WTC11 (cell line): ENCODE measurements at regions not wholly inside any gene's neighbourhood (a gene's known extent, or its start where the extent isn't known, plus 50 kb on each side); places are given as distances from the start of the nearest gene placed in this dataset.

Source experiments
- ATAC-seq: fragments of 200-7000 bp; cut with Tn5 transposase; 2 replicates; pipeline ENCODE4 v1.10.0; 2021; ENCODE audit warnings: mild to moderate bottlenecking, moderate library complexity
- CTCF ChIA-PET: fragments of 300-600 bp; sonication (Branson Sonifier 250); formaldehyde crosslinking; loops from one replicate; lab custom pipeline; 2021; ENCODE audit warnings: antibody characterized with exemption; lab: Charles Lee
- POLR2A ChIA-PET: fragments of 350-600 bp; sonication (Branson Sonifier 250); formaldehyde crosslinking; loops from one replicate; lab custom pipeline; 2021; ENCODE audit warnings: antibody characterized with exemption; lab: Charles Lee
- DNase-seq: peaks from one replicate; pipeline ENCODE4 v3.0.0; 2021; ENCODE audit warnings: low spot score
- H3K27ac Mint-ChIP-seq: 2 replicates; pipeline ENCODE4 v1.8.0; 2021; ENCODE audit warnings: mixed read lengths
- H3K27me3 Mint-ChIP-seq: 2 replicates; pipeline ENCODE4 v1.8.0; 2021; ENCODE audit warnings: low read depth, mild to moderate bottlenecking, moderate library complexity, mixed read lengths
- H3K36me3 Mint-ChIP-seq: 2 replicates; pipeline ENCODE4 v1.8.0; 2021; ENCODE audit warnings: mixed read lengths
- H3K4me1 Mint-ChIP-seq: 2 replicates; pipeline ENCODE4 v1.8.0; 2022; ENCODE audit warnings: mixed read lengths
- H3K4me3 Mint-ChIP-seq: 2 replicates; pipeline ENCODE4 v1.8.0; 2021; ENCODE audit warnings: mild to moderate bottlenecking, moderate library complexity, mixed read lengths
- H3K9me3 Mint-ChIP-seq: 2 replicates; pipeline ENCODE4 v1.8.0; 2021; ENCODE audit warnings: mixed read lengths
- ESRRA ChIP-seq: sonication (generic); formaldehyde crosslinking; IDR thresholded peaks from 2 replicates; pipeline ENCODE4 v1.8.1; 2022; ENCODE audit warnings: mild to moderate bottlenecking, missing genetic modification reagents, borderline replicate concordance
- FOXJ3 ChIP-seq: sonication (generic); formaldehyde crosslinking; IDR thresholded peaks from 2 replicates; pipeline ENCODE4 v1.9.0; 2021; ENCODE audit warnings: missing genetic modification reagents, mild to moderate bottlenecking, borderline replicate concordance
- GABPB1 ChIP-seq: sonication (generic); formaldehyde crosslinking; IDR thresholded peaks from 2 replicates; pipeline ENCODE4 v1.8.1; 2023; ENCODE audit warnings: mild to moderate bottlenecking, missing genetic modification reagents
- GRHL2 ChIP-seq: fragments of 250-450 bp; sonication (Bioruptor Pico); IDR thresholded peaks from 2 replicates; pipeline ENCODE4 v1.8.0; 2022; ENCODE audit warnings: mild to moderate bottlenecking, moderate library complexity; ENCODE audit not compliant: insufficient replicate concordance, severe bottlenecking
- NR1H2 ChIP-seq: sonication (generic); formaldehyde crosslinking; IDR thresholded peaks from 2 replicates; pipeline ENCODE4 v1.9.0; 2021; ENCODE audit warnings: mild to moderate bottlenecking, moderate library complexity, missing genetic modification reagents
- PRRX2 ChIP-seq: fragments of 250-450 bp; sonication (Bioruptor Pico); IDR thresholded peaks from 2 replicates; pipeline ENCODE4 v1.8.0; 2021; ENCODE audit warnings: mild to moderate bottlenecking
- TEAD4 ChIP-seq: sonication (generic); formaldehyde crosslinking; IDR thresholded peaks from 2 replicates; pipeline ENCODE4 v1.8.0; 2022; ENCODE audit warnings: mild to moderate bottlenecking, missing genetic modification reagents
- ZNF138 ChIP-seq: sonication (generic); formaldehyde crosslinking; conservative IDR thresholded peaks from 2 replicates; pipeline ENCODE4 v1.8.1; 2022; ENCODE audit warnings: mild to moderate bottlenecking, moderate library complexity, missing genetic modification reagents
- ZNF219 ChIP-seq: sonication (generic); formaldehyde crosslinking; IDR thresholded peaks from 2 replicates; pipeline ENCODE4 v1.8.0; 2023; ENCODE audit warnings: missing genetic modification reagents, mild to moderate bottlenecking, borderline replicate concordance
- ZNF263 ChIP-seq: sonication (generic); formaldehyde crosslinking; IDR thresholded peaks from 2 replicates; pipeline ENCODE4 v1.8.1; 2022; ENCODE audit warnings: low read depth, mild to moderate bottlenecking, moderate library complexity, missing genetic modification reagents
- ZNF396 ChIP-seq: fragments of 250-450 bp; sonication (Bioruptor Pico); IDR thresholded peaks from 2 replicates; pipeline ENCODE4 v1.8.0; 2021; ENCODE audit warnings: mild to moderate bottlenecking, moderate library complexity, borderline replicate concordance
- ZNF671 ChIP-seq: fragments of 250-450 bp; sonication (Bioruptor Pico); IDR thresholded peaks from 2 replicates; pipeline ENCODE4 v1.8.0; 2021; ENCODE audit warnings: mild to moderate bottlenecking
- TF ChIP-seq, protein P1 (sequence below): sonication (generic); formaldehyde crosslinking; IDR thresholded peaks from 2 replicates; pipeline ENCODE4 v1.8.1; 2022; ENCODE audit warnings: low read depth, missing genetic modification reagents, borderline replicate concordance
- TF ChIP-seq, protein P2 (sequence below): sonication (generic); formaldehyde crosslinking; IDR thresholded peaks from 2 replicates; pipeline ENCODE4 v1.8.1; 2022; ENCODE audit warnings: mild to moderate bottlenecking, missing genetic modification reagents, moderate library complexity, borderline replicate concordance
- TF ChIP-seq, protein P3 (sequence below): fragments of 250-450 bp; sonication (Bioruptor Pico); IDR thresholded peaks from 2 replicates; pipeline ENCODE4 v1.8.0; 2021; ENCODE audit warnings: mild to moderate bottlenecking
- TF ChIP-seq, protein P4 (sequence below): sonication (generic); formaldehyde crosslinking; IDR thresholded peaks from 2 replicates; pipeline ENCODE4 v1.8.1; 2023; ENCODE audit warnings: mild to moderate bottlenecking, missing genetic modification reagents, moderate library complexity
- TF ChIP-seq, protein P5 (sequence below): sonication (generic); formaldehyde crosslinking; IDR thresholded peaks from 2 replicates; pipeline ENCODE4 v1.8.0; 2023; ENCODE audit warnings: mild to moderate bottlenecking, missing genetic modification reagents
- TF ChIP-seq, protein P6 (sequence below): sonication (generic); formaldehyde crosslinking; IDR thresholded peaks from 2 replicates; pipeline ENCODE4 v1.8.0; 2022; ENCODE audit warnings: mild to moderate bottlenecking, missing genetic modification reagents
- TF ChIP-seq, protein P7 (sequence below): sonication (generic); formaldehyde crosslinking; IDR thresholded peaks from 2 replicates; pipeline ENCODE4 v1.8.0; 2022; ENCODE audit warnings: mild to moderate bottlenecking, missing genetic modification reagents
- TF ChIP-seq, protein P8 (sequence below): sonication (generic); formaldehyde crosslinking; conservative IDR thresholded peaks from 2 replicates; pipeline ENCODE4 v1.8.1; 2022; ENCODE audit warnings: mild to moderate bottlenecking, missing genetic modification reagents

DNA sequence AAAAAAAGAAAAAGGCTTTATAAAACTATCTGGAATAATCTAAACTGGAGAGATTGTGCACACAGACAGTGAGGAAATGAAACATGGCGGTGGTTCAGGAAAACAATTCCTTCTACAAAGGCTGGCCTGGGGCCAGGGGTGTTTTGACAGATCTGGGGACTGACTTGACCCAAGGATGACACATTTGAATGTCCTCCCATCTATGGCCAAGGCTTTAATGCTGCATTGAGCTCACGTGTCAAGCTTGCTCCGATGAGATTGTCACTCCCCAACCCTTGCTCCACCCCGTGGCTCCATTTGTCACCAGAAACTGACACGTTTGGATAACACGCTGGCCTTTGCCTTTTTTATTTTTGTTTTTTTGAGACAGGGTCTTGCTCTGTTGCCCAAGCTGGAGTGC lies 156.1 kb downstream of the ZFP64 start:
- H3K27me3 Mint-ChIP-seq = no peaks in the 10 kb centered on the region
- ChIA-PET CTCF (no interaction called here), POLR2A (no interaction called here)
- TF ChIP-seq ZNF263 (CRISPR knock-in tag) = no peak
- no peak for TF ChIP-seq GRHL2 (CRISPR knock-in tag)
- no peak for TF ChIP-seq NR1H2 (CRISPR knock-in tag)
- TF ChIP-seq, protein P1, sequence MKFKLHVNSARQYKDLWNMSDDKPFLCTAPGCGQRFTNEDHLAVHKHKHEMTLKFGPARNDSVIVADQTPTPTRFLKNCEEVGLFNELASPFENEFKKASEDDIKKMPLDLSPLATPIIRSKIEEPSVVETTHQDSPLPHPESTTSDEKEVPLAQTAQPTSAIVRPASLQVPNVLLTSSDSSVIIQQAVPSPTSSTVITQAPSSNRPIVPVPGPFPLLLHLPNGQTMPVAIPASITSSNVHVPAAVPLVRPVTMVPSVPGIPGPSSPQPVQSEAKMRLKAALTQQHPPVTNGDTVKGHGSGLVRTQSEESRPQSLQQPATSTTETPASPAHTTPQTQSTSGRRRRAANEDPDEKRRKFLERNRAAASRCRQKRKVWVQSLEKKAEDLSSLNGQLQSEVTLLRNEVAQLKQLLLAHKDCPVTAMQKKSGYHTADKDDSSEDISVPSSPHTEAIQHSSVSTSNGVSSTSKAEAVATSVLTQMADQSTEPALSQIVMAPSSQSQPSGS (CRISPR knock-in tag) = no peak
- ATAC-seq (no peak), DNase-seq (no peak)
- H3K9me3 Mint-ChIP-seq = no peaks in the 10 kb centered on the region
- peaks cover 26% of the 10 kb centered on the region for H3K4me1 Mint-ChIP-seq
- no peak overlapping the region for H3K27ac Mint-ChIP-seq
- H3K36me3 Mint-ChIP-seq = no peaks in the 10 kb centered on the region
- H3K4me3 Mint-ChIP-seq = no peak overlapping the region

DNA sequence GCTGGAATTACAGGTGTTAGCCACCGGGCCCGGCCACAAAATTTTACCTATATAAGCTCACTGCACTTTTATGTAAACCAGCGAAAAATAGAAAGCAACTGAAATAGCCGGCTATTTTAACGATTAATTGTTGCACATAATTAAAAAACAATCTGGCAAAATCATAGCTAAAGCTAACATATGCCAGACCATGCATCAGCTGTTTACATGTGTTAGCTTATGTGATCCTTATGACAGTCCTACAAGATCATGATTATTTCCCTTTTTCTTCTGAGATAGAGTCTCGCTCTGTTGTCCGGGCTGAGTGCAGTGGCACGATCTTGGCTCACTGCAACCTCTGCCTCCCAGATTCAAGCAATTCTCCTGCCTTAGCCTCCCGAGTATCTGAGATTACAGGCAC lies 157.0 kb downstream of the ZFP64 start:
- Mint-ChIP-seq H3K36me3 (no peaks in the 10 kb centered on the region), H3K27ac (no peak overlapping the region), H3K4me1 (peaks cover 21% of the 10 kb centered on the region), H3K4me3 (no peak overlapping the region), H3K27me3 (no peaks in the 10 kb centered on the region), H3K9me3 (no peaks in the 10 kb centered on the region)
- ATAC-seq = no peak
- POLR2A ChIA-PET = no interaction called here
- CTCF ChIA-PET = no interaction called here
- DNase-seq = no peak
- TF ChIP-seq, protein P2, sequence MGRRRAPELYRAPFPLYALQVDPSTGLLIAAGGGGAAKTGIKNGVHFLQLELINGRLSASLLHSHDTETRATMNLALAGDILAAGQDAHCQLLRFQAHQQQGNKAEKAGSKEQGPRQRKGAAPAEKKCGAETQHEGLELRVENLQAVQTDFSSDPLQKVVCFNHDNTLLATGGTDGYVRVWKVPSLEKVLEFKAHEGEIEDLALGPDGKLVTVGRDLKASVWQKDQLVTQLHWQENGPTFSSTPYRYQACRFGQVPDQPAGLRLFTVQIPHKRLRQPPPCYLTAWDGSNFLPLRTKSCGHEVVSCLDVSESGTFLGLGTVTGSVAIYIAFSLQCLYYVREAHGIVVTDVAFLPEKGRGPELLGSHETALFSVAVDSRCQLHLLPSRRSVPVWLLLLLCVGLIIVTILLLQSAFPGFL = no peak
- TF ChIP-seq, protein P3, sequence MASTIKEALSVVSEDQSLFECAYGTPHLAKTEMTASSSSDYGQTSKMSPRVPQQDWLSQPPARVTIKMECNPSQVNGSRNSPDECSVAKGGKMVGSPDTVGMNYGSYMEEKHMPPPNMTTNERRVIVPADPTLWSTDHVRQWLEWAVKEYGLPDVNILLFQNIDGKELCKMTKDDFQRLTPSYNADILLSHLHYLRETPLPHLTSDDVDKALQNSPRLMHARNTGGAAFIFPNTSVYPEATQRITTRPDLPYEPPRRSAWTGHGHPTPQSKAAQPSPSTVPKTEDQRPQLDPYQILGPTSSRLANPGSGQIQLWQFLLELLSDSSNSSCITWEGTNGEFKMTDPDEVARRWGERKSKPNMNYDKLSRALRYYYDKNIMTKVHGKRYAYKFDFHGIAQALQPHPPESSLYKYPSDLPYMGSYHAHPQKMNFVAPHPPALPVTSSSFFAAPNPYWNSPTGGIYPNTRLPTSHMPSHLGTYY (CRISPR knock-in tag) = no peak
- TF ChIP-seq ZNF396 (no peak), ESRRA (CRISPR knock-in tag) (no peak), ZNF138 (CRISPR knock-in tag) (no peak), FOXJ3 (CRISPR knock-in tag) (no peak), ZNF219 (CRISPR knock-in tag) (no peak), ZNF671 (CRISPR knock-in tag) (no peak), TEAD4 (CRISPR knock-in tag) (no peak), PRRX2 (CRISPR knock-in tag) (no peak), GABPB1 (no peak)
- TF ChIP-seq, protein P4, sequence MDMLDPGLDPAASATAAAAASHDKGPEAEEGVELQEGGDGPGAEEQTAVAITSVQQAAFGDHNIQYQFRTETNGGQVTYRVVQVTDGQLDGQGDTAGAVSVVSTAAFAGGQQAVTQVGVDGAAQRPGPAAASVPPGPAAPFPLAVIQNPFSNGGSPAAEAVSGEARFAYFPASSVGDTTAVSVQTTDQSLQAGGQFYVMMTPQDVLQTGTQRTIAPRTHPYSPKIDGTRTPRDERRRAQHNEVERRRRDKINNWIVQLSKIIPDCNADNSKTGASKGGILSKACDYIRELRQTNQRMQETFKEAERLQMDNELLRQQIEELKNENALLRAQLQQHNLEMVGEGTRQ = no peak
- TF ChIP-seq, protein P5, sequence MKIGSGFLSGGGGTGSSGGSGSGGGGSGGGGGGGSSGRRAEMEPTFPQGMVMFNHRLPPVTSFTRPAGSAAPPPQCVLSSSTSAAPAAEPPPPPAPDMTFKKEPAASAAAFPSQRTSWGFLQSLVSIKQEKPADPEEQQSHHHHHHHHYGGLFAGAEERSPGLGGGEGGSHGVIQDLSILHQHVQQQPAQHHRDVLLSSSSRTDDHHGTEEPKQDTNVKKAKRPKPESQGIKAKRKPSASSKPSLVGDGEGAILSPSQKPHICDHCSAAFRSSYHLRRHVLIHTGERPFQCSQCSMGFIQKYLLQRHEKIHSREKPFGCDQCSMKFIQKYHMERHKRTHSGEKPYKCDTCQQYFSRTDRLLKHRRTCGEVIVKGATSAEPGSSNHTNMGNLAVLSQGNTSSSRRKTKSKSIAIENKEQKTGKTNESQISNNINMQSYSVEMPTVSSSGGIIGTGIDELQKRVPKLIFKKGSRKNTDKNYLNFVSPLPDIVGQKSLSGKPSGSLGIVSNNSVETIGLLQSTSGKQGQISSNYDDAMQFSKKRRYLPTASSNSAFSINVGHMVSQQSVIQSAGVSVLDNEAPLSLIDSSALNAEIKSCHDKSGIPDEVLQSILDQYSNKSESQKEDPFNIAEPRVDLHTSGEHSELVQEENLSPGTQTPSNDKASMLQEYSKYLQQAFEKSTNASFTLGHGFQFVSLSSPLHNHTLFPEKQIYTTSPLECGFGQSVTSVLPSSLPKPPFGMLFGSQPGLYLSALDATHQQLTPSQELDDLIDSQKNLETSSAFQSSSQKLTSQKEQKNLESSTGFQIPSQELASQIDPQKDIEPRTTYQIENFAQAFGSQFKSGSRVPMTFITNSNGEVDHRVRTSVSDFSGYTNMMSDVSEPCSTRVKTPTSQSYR (CRISPR knock-in tag) = no peak
- TF ChIP-seq, protein P6, sequence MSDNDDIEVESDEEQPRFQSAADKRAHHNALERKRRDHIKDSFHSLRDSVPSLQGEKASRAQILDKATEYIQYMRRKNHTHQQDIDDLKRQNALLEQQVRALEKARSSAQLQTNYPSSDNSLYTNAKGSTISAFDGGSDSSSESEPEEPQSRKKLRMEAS (CRISPR knock-in tag) = no peak
- TF ChIP-seq, protein P7, sequence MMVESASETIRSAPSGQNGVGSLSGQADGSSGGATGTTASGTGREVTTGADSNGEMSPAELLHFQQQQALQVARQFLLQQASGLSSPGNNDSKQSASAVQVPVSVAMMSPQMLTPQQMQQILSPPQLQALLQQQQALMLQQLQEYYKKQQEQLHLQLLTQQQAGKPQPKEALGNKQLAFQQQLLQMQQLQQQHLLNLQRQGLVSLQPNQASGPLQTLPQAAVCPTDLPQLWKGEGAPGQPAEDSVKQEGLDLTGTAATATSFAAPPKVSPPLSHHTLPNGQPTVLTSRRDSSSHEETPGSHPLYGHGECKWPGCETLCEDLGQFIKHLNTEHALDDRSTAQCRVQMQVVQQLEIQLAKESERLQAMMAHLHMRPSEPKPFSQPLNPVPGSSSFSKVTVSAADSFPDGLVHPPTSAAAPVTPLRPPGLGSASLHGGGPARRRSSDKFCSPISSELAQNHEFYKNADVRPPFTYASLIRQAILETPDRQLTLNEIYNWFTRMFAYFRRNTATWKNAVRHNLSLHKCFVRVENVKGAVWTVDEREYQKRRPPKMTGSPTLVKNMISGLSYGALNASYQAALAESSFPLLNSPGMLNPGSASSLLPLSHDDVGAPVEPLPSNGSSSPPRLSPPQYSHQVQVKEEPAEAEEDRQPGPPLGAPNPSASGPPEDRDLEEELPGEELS (CRISPR knock-in tag) = no peak
- TF ChIP-seq, protein P8, sequence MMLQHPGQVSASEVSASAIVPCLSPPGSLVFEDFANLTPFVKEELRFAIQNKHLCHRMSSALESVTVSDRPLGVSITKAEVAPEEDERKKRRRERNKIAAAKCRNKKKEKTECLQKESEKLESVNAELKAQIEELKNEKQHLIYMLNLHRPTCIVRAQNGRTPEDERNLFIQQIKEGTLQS (CRISPR knock-in tag) = no peak
